NOMO-1 (cell line): ENCODE measurements at regions not wholly inside any gene's neighbourhood (a gene's known extent, or its start where the extent isn't known, plus 50 kb on each side); places are given as distances from the start of the nearest gene placed in this dataset.

Experiments
- DNase-seq, 2 experiments: peaks; one replicate each; lab custom pipeline; 2025; ENCODE audit not compliant: unreplicated experiment in 2 of 2; lab: John Stamatoyannopoulos, UW

- no peak for DNase-seq
Observed at GRCh38 chr11:116482716-116483115, 290.1 kb downstream of the BUD13 start.

- DNase-seq, result no peak
Observed at GRCh38 chr11:116481126-116481675, 291.6 kb downstream of the BUD13 start.

GRCh38 chr11:116478669-116479668 lies 293.8 kb downstream of the BUD13 start:
- no peak for DNase-seq

- no peak for DNase-seq
Observed at GRCh38 chr11:116478205-116478604, 294.6 kb downstream of the BUD13 start.

GRCh38 chr11:116473790-116474346 lies 298.9 kb downstream of the BUD13 start:
- no peak for DNase-seq

GRCh38 chr11:116473206-116473769 lies 299.5 kb downstream of the BUD13 start:
- no peak for DNase-seq

GRCh38 chr11:116472651-116473050 lies 300.1 kb downstream of the BUD13 start:
- no peak for DNase-seq

- DNase-seq, result no peak
Observed at GRCh38 chr11:116471608-116472256, 301.1 kb downstream of the BUD13 start.

GRCh38 chr11:116468699-116469098 lies 304.1 kb downstream of the BUD13 start:
- DNase-seq, result no peak

- DNase-seq, result no peak
Observed at GRCh38 chr11:116467823-116468222, 305.0 kb downstream of the BUD13 start.

GRCh38 chr11:116466801-116467200 lies 306.0 kb downstream of the BUD13 start:
- no peak for DNase-seq

- DNase-seq, result no peak
Observed at GRCh38 chr11:116466191-116466590, 306.6 kb downstream of the BUD13 start.

- DNase-seq, result no peak
Observed at GRCh38 chr11:116465056-116465455, 307.7 kb downstream of the BUD13 start.

- no peak for DNase-seq
Observed at GRCh38 chr11:116461789-116462188, 311.0 kb downstream of the BUD13 start.

GRCh38 chr11:116460156-116460920 lies 312.4 kb downstream of the BUD13 start:
- no peak for DNase-seq

- no peak for DNase-seq
Observed at GRCh38 chr11:116459185-116460045, 313.4 kb downstream of the BUD13 start.

- DNase-seq, result no peak
Observed at GRCh38 chr11:116458546-116458945, 314.2 kb downstream of the BUD13 start.

GRCh38 chr11:116457336-116458007 lies 315.3 kb downstream of the BUD13 start:
- DNase-seq, result no peak

- DNase-seq, result no peak
Observed at GRCh38 chr11:116454951-116455350, 317.8 kb downstream of the BUD13 start.
